H9 (cell line): ENCODE measurements at regions not wholly inside any gene's neighbourhood (a gene's known extent, or its start where the extent isn't known, plus 50 kb on each side); places are given as distances from the start of the nearest gene placed in this dataset.

Experiments
- DNase-seq: peaks from one replicate; pipeline ENCODE4 v3.0.0-alpha.2; 2017
- H2AFZ ChIP-seq: one replicate; pipeline ENCODE4 v1.6.1; 2013; ENCODE audit warnings: mild to moderate bottlenecking, low read length, control low read depth, moderate library complexity
- H2AK5ac ChIP-seq: 2 replicates; pipeline ENCODE4 v1.6.1; 2013; ENCODE audit warnings: low read length, control low read depth, mixed read lengths; ENCODE audit not compliant: insufficient read length
- H2BK120ac ChIP-seq: one replicate; pipeline ENCODE4 v1.6.1; 2013; ENCODE audit warnings: low read depth, mild to moderate bottlenecking, low read length, control low read depth, inconsistent platforms; ENCODE audit not compliant: poor library complexity, severe bottlenecking
- H2BK12ac ChIP-seq: 2 replicates; pipeline ENCODE4 v1.6.1; 2013; ENCODE audit warnings: low read length, control low read depth, mixed read lengths, low read depth; ENCODE audit not compliant: insufficient read length
- H2BK15ac ChIP-seq: 2 replicates; pipeline ENCODE4 v1.6.1; 2013; ENCODE audit warnings: low read depth, low read length, control low read depth
- H2BK20ac ChIP-seq: one replicate; pipeline ENCODE4 v1.6.1; 2013; ENCODE audit warnings: low read depth, mild to moderate bottlenecking, low read length, control low read depth, inconsistent platforms; ENCODE audit not compliant: poor library complexity, severe bottlenecking
- H2BK5ac ChIP-seq: 2 replicates; pipeline ENCODE4 v1.6.1; 2013; ENCODE audit warnings: low read length, control low read depth, mixed read lengths; ENCODE audit not compliant: insufficient read length
- H3K14ac ChIP-seq: 2 replicates; pipeline ENCODE4 v1.6.1; 2013; ENCODE audit warnings: low read length, control low read depth; ENCODE audit not compliant: insufficient read depth
- H3K18ac ChIP-seq: 2 replicates; pipeline ENCODE4 v1.6.1; 2013; ENCODE audit warnings: low read depth, mild to moderate bottlenecking, mixed read lengths, low read length, control low read depth; ENCODE audit not compliant: insufficient read length
- H3K23ac ChIP-seq: 2 replicates; pipeline ENCODE4 v1.6.1; 2013; ENCODE audit warnings: low read length, control low read depth, mixed read lengths, low read depth; ENCODE audit not compliant: insufficient read length
- H3K23me2 ChIP-seq: 2 replicates; pipeline ENCODE4 v1.6.1; 2013; ENCODE audit warnings: low read depth, mild to moderate bottlenecking, mixed read lengths, low read length, control low read depth; ENCODE audit not compliant: insufficient read length, poor library complexity, severe bottlenecking
- H3K27ac ChIP-seq: 2 replicates; pipeline ENCODE4 v1.5.1; 2013; ENCODE audit warnings: low read length, control low read depth, mixed read lengths, low read depth; ENCODE audit not compliant: insufficient read length
- H3K27me3 ChIP-seq: 2 replicates; pipeline ENCODE4 v1.6.1; 2013; ENCODE audit warnings: low read length, control low read depth, inconsistent platforms; ENCODE audit not compliant: insufficient read depth
- H3K4ac ChIP-seq: 2 replicates; pipeline ENCODE4 v1.6.1; 2013; ENCODE audit warnings: low read depth, mild to moderate bottlenecking, control low read depth, inconsistent platforms, low read length, moderate library complexity
- H3K4me1 ChIP-seq: 2 replicates; pipeline ENCODE4 v1.6.1; 2013; ENCODE audit warnings: low read length, control low read depth, inconsistent platforms; ENCODE audit not compliant: insufficient read depth
- H3K4me2 ChIP-seq: 2 replicates; pipeline ENCODE4 v1.6.1; 2013; ENCODE audit warnings: low read length, control low read depth, mixed read lengths; ENCODE audit not compliant: insufficient read length, insufficient read depth
- H3K56ac ChIP-seq: 2 replicates; pipeline ENCODE4 v1.6.1; 2013; ENCODE audit warnings: low read depth, mild to moderate bottlenecking, mixed read lengths, low read length, control low read depth; ENCODE audit not compliant: insufficient read length
- H3K79me1 ChIP-seq: 2 replicates; pipeline ENCODE4 v1.6.1; 2013; ENCODE audit warnings: low read depth, mild to moderate bottlenecking, moderate library complexity, low read length, control low read depth, inconsistent platforms; ENCODE audit not compliant: insufficient read depth, poor library complexity, severe bottlenecking
- H3K79me2 ChIP-seq: 2 replicates; pipeline ENCODE4 v1.6.1; 2013; ENCODE audit warnings: low read length, control low read depth, inconsistent platforms; ENCODE audit not compliant: insufficient read depth
- H3K9ac ChIP-seq: 2 replicates; pipeline ENCODE4 v1.6.1; 2013; ENCODE audit warnings: low read length, control low read depth, mixed read lengths; ENCODE audit not compliant: insufficient read length; ENCODE audit errors: extremely low read depth
- H3K9me3 ChIP-seq: one replicate; pipeline ENCODE4 v1.6.1; 2013; ENCODE audit warnings: low read depth, low read length, inconsistent platforms; ENCODE audit not compliant: control insufficient read depth
- H3T11ph ChIP-seq: one replicate; pipeline ENCODE4 v1.6.1; 2013; ENCODE audit warnings: mild to moderate bottlenecking, low read length, control low read depth, inconsistent platforms
- H4K20me1 ChIP-seq: one replicate; pipeline ENCODE4 v1.6.1; 2013; ENCODE audit not compliant: control insufficient read depth, insufficient read length, insufficient read depth
- H4K5ac ChIP-seq: 2 replicates; pipeline ENCODE4 v1.6.1; 2013; ENCODE audit warnings: low read depth, mild to moderate bottlenecking, mixed read lengths, low read length, control low read depth; ENCODE audit not compliant: insufficient read length
- H4K8ac ChIP-seq: replicated peaks from 2 replicates; pipeline ENCODE4 v1.6.1; 2013; ENCODE audit warnings: low read length, control low read depth, mixed read lengths, low read depth; ENCODE audit not compliant: insufficient read length
- H4K91ac ChIP-seq: 2 replicates; pipeline ENCODE4 v1.6.1; 2013; ENCODE audit warnings: low read depth, mild to moderate bottlenecking, moderate library complexity, mixed read lengths, low read length, control low read depth; ENCODE audit not compliant: insufficient read length
- H3K27ac Mint-ChIP-seq, 3 experiments: 2 replicates in 2 of 3; 3 replicates in 1 of 3; pipeline ENCODE4 v1.8.0; 2020 to 2021; ENCODE audit warnings: mixed read lengths in 3 of 3, mild to moderate bottlenecking in 1 of 3, moderate library complexity in 1 of 3
- H3K27me3 Mint-ChIP-seq: 2 replicates; pipeline ENCODE4 v1.8.0; 2021; ENCODE audit warnings: low read depth, mild to moderate bottlenecking, moderate library complexity, mixed read lengths
- H3K36me3 Mint-ChIP-seq, 3 experiments: 2 replicates in 2 of 3; 3 replicates in 1 of 3; pipeline ENCODE4 v1.8.0; 2020 to 2021; ENCODE audit warnings: low read depth in 3 of 3, mixed read lengths in 3 of 3; ENCODE audit not compliant: insufficient read depth in 1 of 3
- H3K4me1 Mint-ChIP-seq, 2 experiments: 2 replicates each; pipeline ENCODE4 v1.8.0; 2020; ENCODE audit warnings: mixed read lengths in 2 of 2
- H3K4me3 Mint-ChIP-seq, 2 experiments: 2 replicates in 1 of 2; 3 replicates in 1 of 2; pipeline ENCODE4 v1.8.0; 2020 to 2021; ENCODE audit warnings: mild to moderate bottlenecking in 2 of 2, mixed read lengths in 2 of 2, moderate library complexity in 1 of 2
- H3K9me3 Mint-ChIP-seq, 2 experiments: 2 replicates in 1 of 2; 3 replicates in 1 of 2; pipeline ENCODE4 v1.8.0; 2020; ENCODE audit warnings: mild to moderate bottlenecking in 2 of 2, mixed read lengths in 2 of 2, moderate library complexity in 1 of 2
- CTCF ChIP-seq: fragments of 200-600 bp; sonication (generic); conservative IDR thresholded peaks from 3 replicates; pipeline ENCODE4 v1.8.0; 2021; ENCODE audit warnings: antibody characterized with exemption, mild to moderate bottlenecking
- WGBS: extraction: QIAGEN DNeasy Blood & Tissue Kit; methylation state at CpG from one replicate; pipeline ENCODE4 v1.1.7; 2013; ENCODE audit warnings: missing lambda C conversion rate, low lambda C conversion rate, mixed read lengths; ENCODE audit not compliant: insufficient read length; ENCODE audit errors: extremely low coverage; 5-methylcytosine and 5-hydroxymethylcytosine counted together

- peaks cover 8% of the 10 kb centered on the region; the same call in 1 of the 2 replicates for H3K27me3 ChIP-seq
- H2BK20ac ChIP-seq = no peak overlapping the region
- WGBS = no CpG with 5 or more reads among the region's 3 CpGs
- H2BK5ac ChIP-seq = no peak overlapping the region
- no peak overlapping the region for H3K14ac ChIP-seq
- no peak overlapping the region for H3K27ac Mint-ChIP-seq
- DNase-seq = no peak
- H3K27ac ChIP-seq = no peak overlapping the region
- no peaks in the 10 kb centered on the region for H3K4me1 ChIP-seq
- no peak overlapping the region for H2AK5ac ChIP-seq
- peaks cover 4% of the 10 kb centered on the region for H3K9me3 ChIP-seq
- H3K79me2 ChIP-seq = no peaks in the 10 kb centered on the region
- H2BK120ac ChIP-seq = no peak overlapping the region
- H2AFZ ChIP-seq = no peak overlapping the region
- no peak overlapping the region for H3T11ph ChIP-seq
- TF ChIP-seq CTCF = no peak
- no peak overlapping the region for H3K23ac ChIP-seq
- no peak overlapping the region for H3K4me2 ChIP-seq
- no peak overlapping the region for H2BK15ac ChIP-seq
- H4K8ac ChIP-seq = no peak overlapping the region
- H3K4ac ChIP-seq = no peak overlapping the region
- no peak overlapping the region for H3K4me3 Mint-ChIP-seq
- no peak overlapping the region for H3K56ac ChIP-seq
- peaks cover 4 to 14% of the 10 kb centered on the region in 2 experiments; a peak in 3 of 4 replicates for H3K4me1 Mint-ChIP-seq
- H4K5ac ChIP-seq = no peak overlapping the region
- H3K9ac ChIP-seq = no peak overlapping the region
- H3K27me3 Mint-ChIP-seq = peaks cover 62% of the 10 kb centered on the region
- no peak overlapping the region for H3K18ac ChIP-seq
- H4K20me1 ChIP-seq = no peaks in the 10 kb centered on the region
- H2BK12ac ChIP-seq = no peak overlapping the region
- no peak overlapping the region for H4K91ac ChIP-seq
- no peaks in the 10 kb centered on the region for H3K79me1 ChIP-seq
- peaks cover 0 to under 1% (median 0%) of the 10 kb centered on the region in 3 experiments; a peak in 1 of 7 replicates for H3K36me3 Mint-ChIP-seq
- no peaks in the 10 kb centered on the region for H3K23me2 ChIP-seq
- H3K9me3 Mint-ChIP-seq = peaks cover 17 to 58% of the 10 kb centered on the region in 2 experiments; a peak in 3 of 5 replicates
Measured at GRCh38 chrX:107508925-107509324, 59.5 kb downstream of the FRMPD3 start.
